ENCODE measurements at regions not wholly inside any gene's neighbourhood (a gene's known extent, or its start where the extent isn't known, plus 50 kb on each side); places are given as distances from the start of the nearest gene placed in this dataset.

GRCh38 chrX:13418126-13419097 lies 98.6 kb upstream of the ATXN3L start:
- TF ChIP-seq CTCF (optimal IDR thresholded peaks at IDR 0.05 in 1 of 3, IDR thresholded peaks at IDR 0.05 in 1 of 3, conservative IDR thresholded peaks at IDR 0.05 in 1 of 3; ENCODE audit: extremely low read depth in 1 of 3, insufficient read depth in 2 of 3, low read length in 3 of 3) (no peak), EZH2 (IDR thresholded peaks at IDR 0.05; ENCODE audit: low read length) (no peak)

Data from keratinocyte (primary cell).